CD4-positive, alpha-beta T cell treated with Interleukin-4 for 1 hour (primary cell): ENCODE measurements at regions not wholly inside any gene's neighbourhood (a gene's known extent, or its start where the extent isn't known, plus 50 kb on each side); places are given as distances from the start of the nearest gene placed in this dataset.

Experiments used
- DNase-seq, 2 donors: peaks; one replicate each; pipeline ENCODE4 v3.0.0-alpha.2; 2020 to 2022

GRCh38 chr13:24085662-24086061 lies 74.9 kb upstream of the SPATA13 start:
- DNase-seq = no peak

GRCh38 chr13:24086642-24087041 lies 73.9 kb upstream of the SPATA13 start:
- DNase-seq = no peak

GRCh38 chr13:24087605-24088225 lies 72.8 kb upstream of the SPATA13 start:
- no peak for DNase-seq

GRCh38 chr13:24090049-24090448 lies 70.5 kb upstream of the SPATA13 start:
- no peak for DNase-seq

GRCh38 chr13:24091080-24091479 lies 69.4 kb upstream of the SPATA13 start:
- no peak for DNase-seq

- no peak for DNase-seq
Measured at GRCh38 chr13:24092108-24092507, 68.4 kb upstream of the SPATA13 start.

- DNase-seq = no peak
Measured at GRCh38 chr13:24093047-24093446, 67.5 kb upstream of the SPATA13 start.

- no peak for DNase-seq
Measured at GRCh38 chr13:24096659-24097058, 63.9 kb upstream of the SPATA13 start.

GRCh38 chr13:24097064-24097463 lies 63.5 kb upstream of the SPATA13 start:
- DNase-seq = no peak

GRCh38 chr13:24097667-24098066 lies 62.9 kb upstream of the SPATA13 start:
- DNase-seq = no peak

- DNase-seq = no peak
Measured at GRCh38 chr13:24099490-24099889, 61.0 kb upstream of the SPATA13 start.

- no peak for DNase-seq
Measured at GRCh38 chr13:24100188-24100587, 60.3 kb upstream of the SPATA13 start.

GRCh38 chr13:24103782-24104372 lies 56.6 kb upstream of the SPATA13 start:
- no peak for DNase-seq

GRCh38 chr13:24104723-24105122 lies 55.8 kb upstream of the SPATA13 start:
- DNase-seq = no peak

GRCh38 chr13:24106429-24106828 lies 54.1 kb upstream of the SPATA13 start:
- no peak for DNase-seq

GRCh38 chr13:24107955-24108614 lies 52.4 kb upstream of the SPATA13 start:
- DNase-seq = no peak

- no peak for DNase-seq
Measured at GRCh38 chr13:24108615-24108965, 51.9 kb upstream of the SPATA13 start.

- DNase-seq = no peak
Measured at GRCh38 chr13:24110011-24110410, 50.5 kb upstream of the SPATA13 start.
